GM12878 (cell line): ENCODE measurements at regions not wholly inside any gene's neighbourhood (a gene's known extent, or its start where the extent isn't known, plus 50 kb on each side); places are given as distances from the start of the nearest gene placed in this dataset.

Experiments used
- ATAC-seq: fragments of 200-7000 bp; cut with Tn5 transposase; 3 replicates; pipeline ENCODE4 v1.9.1; 2020; ENCODE audit warnings: mild to moderate bottlenecking, moderate library complexity
- BruUV-seq: library from RNA; stranded (reverse); fragments of 400-500 nt; replicated peaks from 2 replicates; lab custom pipeline; 2021; lab: Mats Ljungman, UMichigan
- CTCF ChIA-PET: fragments of 300-600 bp; sonication (Branson Sonifier 250); formaldehyde crosslinking; extraction: SDS; loops from one replicate; lab custom pipeline; 2021; ENCODE audit warnings: inconsistent platforms; lab: Yijun Ruan, JAX
- POLR2A ChIA-PET: fragments of 350-600 bp; formaldehyde crosslinking; extraction: SDS; loops from one replicate; lab custom pipeline; 2021; ENCODE audit warnings: inconsistent platforms; lab: Charles Lee
- RAD21 ChIA-PET: fragments of 300-600 bp; sonication (Branson Sonifier 250); formaldehyde crosslinking; loops from one replicate; lab custom pipeline; 2023; ENCODE audit warnings: antibody characterized with exemption; ENCODE audit not compliant: unreplicated experiment; lab: Charles Lee
- SMC1A ChIA-PET: fragments of 300-600 bp; sonication (Branson Sonifier 250); formaldehyde crosslinking; loops from one replicate; lab custom pipeline; 2023; ENCODE audit not compliant: unreplicated experiment, uncharacterized antibody; lab: Charles Lee
- DNase-seq: peaks from one replicate; pipeline ENCODE4 v3.0.0-alpha.2; 2011; ENCODE audit warnings: low read depth, low spot score
- FAIRE-seq: peaks from 3 replicates; lab custom pipeline; 2011; peaks lifted over from hg19 to GRCh38; lab: Jason Lieb, UNC
- H2AFZ ChIP-seq: 2 replicates; pipeline ENCODE4 v1.6.0; 2011; ENCODE audit warnings: low read depth, low read length, control low read depth; ENCODE audit not compliant: control insufficient read depth
- H3K27ac ChIP-seq: 2 replicates; pipeline ENCODE4 v1.5.1; 2011; ENCODE audit warnings: control low read depth; ENCODE audit not compliant: control insufficient read depth, insufficient read depth
- H3K27me3 ChIP-seq, 2 experiments: replicated peaks in 1 of 2; 2 replicates each; pipeline versions ENCODE4 v1.6.0 to v1.6.1; 2011; ENCODE audit warnings: low read length in 1 of 2; ENCODE audit not compliant: control insufficient read depth in 2 of 2, insufficient read depth in 2 of 2
- H3K36me3 ChIP-seq, 2 experiments: 2 replicates each; pipeline ENCODE4 v1.5.1; 2011; ENCODE audit warnings: low read length in 1 of 2; ENCODE audit not compliant: control insufficient read depth in 2 of 2, insufficient read depth in 2 of 2
- H3K4me1 ChIP-seq: 2 replicates; pipeline ENCODE4 v1.6.1; 2011; ENCODE audit warnings: mild to moderate bottlenecking, low read length, moderate library complexity, mixed read lengths; ENCODE audit not compliant: control insufficient read depth, insufficient read depth
- H3K4me2 ChIP-seq: 2 replicates; pipeline ENCODE4 v1.6.0; 2011; ENCODE audit warnings: control low read depth; ENCODE audit not compliant: control insufficient read depth, insufficient read depth
- H3K4me3 ChIP-seq: fragments of 200-600 bp; sonication (generic); 2 replicates; pipeline ENCODE4 v1.5.1; 2016
- H3K79me2 ChIP-seq: 2 replicates; pipeline ENCODE4 v1.6.0; 2011; ENCODE audit warnings: low read length; ENCODE audit not compliant: control insufficient read depth, insufficient read depth
- H3K9ac ChIP-seq: 2 replicates; pipeline ENCODE4 v1.8.0; 2011; ENCODE audit warnings: low read length, control low read depth, mixed read lengths; ENCODE audit not compliant: control insufficient read depth, insufficient read depth
- H3K9me3 ChIP-seq: replicated peaks from 3 replicates; pipeline ENCODE4 v1.5.1; 2011; ENCODE audit warnings: mild to moderate bottlenecking, low read length; ENCODE audit not compliant: control insufficient read depth, insufficient read depth
- H4K20me1 ChIP-seq: 2 replicates; pipeline ENCODE4 v1.6.0; 2011; ENCODE audit not compliant: control insufficient read depth, insufficient read depth
- IKZF2 ChIP-seq, 2 experiments: fragments of 450-650 bp; IDR thresholded peaks; 2 replicates each; pipeline ENCODE4 v1.6.1; 2017; ENCODE audit warnings: mild to moderate bottlenecking in 2 of 2, moderate library complexity in 2 of 2
- JUND ChIP-seq: IDR thresholded peaks from 2 replicates; pipeline ENCODE4 v1.6.1; 2012; ENCODE audit warnings: low read depth, mild to moderate bottlenecking, low read length, improper control_type of control experiment, moderate library complexity
- NFXL1 ChIP-seq: fragments of 450-650 bp; IDR thresholded peaks from 2 replicates; pipeline ENCODE4 v1.6.1; 2017; ENCODE audit warnings: antibody characterized with exemption, mild to moderate bottlenecking, borderline replicate concordance
- NFYB ChIP-seq: IDR thresholded peaks from 2 replicates; pipeline ENCODE4 v1.6.1; 2011; ENCODE audit warnings: low read depth, mild to moderate bottlenecking, low read length, improper control_type of control experiment, moderate library complexity; ENCODE audit not compliant: insufficient read depth
- NRF1 ChIP-seq: conservative IDR thresholded peaks from 2 replicates; pipeline ENCODE4 v1.6.1; 2011; ENCODE audit warnings: mild to moderate bottlenecking, low read depth, low read length, improper control_type of control experiment
- PKNOX1 ChIP-seq: fragments of 450-650 bp; IDR thresholded peaks from 2 replicates; pipeline ENCODE4 v1.6.1; 2016; ENCODE audit warnings: mild to moderate bottlenecking
- POLR2AphosphoS5 ChIP-seq: IDR thresholded peaks from 2 replicates; pipeline ENCODE4 v1.6.1; 2011; ENCODE audit warnings: mild to moderate bottlenecking, low read length, inconsistent platforms
- SUZ12 ChIP-seq: fragments of 200-600 bp; sonication (generic); IDR thresholded peaks from one replicate; pipeline ENCODE4 v1.6.1; 2018; ENCODE audit warnings: antibody characterized with exemption, mild to moderate bottlenecking; ENCODE audit not compliant: unreplicated experiment
- TAF1 ChIP-seq: IDR thresholded peaks from 2 replicates; pipeline ENCODE4 v1.6.1; 2011; ENCODE audit warnings: mild to moderate bottlenecking, low read depth, low read length, borderline replicate concordance
- TCF7 ChIP-seq: IDR thresholded peaks from 2 replicates; pipeline ENCODE4 v1.6.1; 2014; ENCODE audit warnings: antibody characterized with exemption, borderline replicate concordance
- ZBTB11 ChIP-seq: fragments of 450-650 bp; formaldehyde crosslinking; IDR thresholded peaks from 2 replicates; pipeline ENCODE4 v1.5.0; 2022; ENCODE audit warnings: mild to moderate bottlenecking, missing genetic modification characterization
- ZNF24 ChIP-seq: fragments of 450-650 bp; IDR thresholded peaks from 2 replicates; pipeline ENCODE4 v1.6.1; 2017; ENCODE audit warnings: antibody characterized with exemption, mild to moderate bottlenecking
- WGBS: methylation state at CpG from one replicate; pipeline ENCODE4 v1.1.6; 2016; ENCODE audit warnings: low lambda C conversion rate; ENCODE audit not compliant: insufficient replicate concordance, insufficient coverage; ENCODE audit errors: missing lambda C conversion rate; 5-methylcytosine and 5-hydroxymethylcytosine counted together
- in situ Hi-C: fragments of 300-500 bp; cut with MboI; formaldehyde crosslinking; loops from 9 replicates; pipeline ENCODE4 v1.14.3; 2018; ENCODE audit warnings: mixed read lengths
- intact Hi-C: fragments of 100-400 bp; cut with micrococcal nuclease; formaldehyde crosslinking; loops from one replicate; pipeline ENCODE4 v1.14.2; 2022; ENCODE audit not compliant: unreplicated experiment

- no peak overlapping the region for H3K4me2 ChIP-seq
- peaks cover 8% of the 10 kb centered on the region for H3K4me1 ChIP-seq
- no TSS peak for BruUV-seq
- intact Hi-C loops (no loop called here), in situ Hi-C loops (no loop called here)
- ATAC-seq (no peak), DNase-seq (no peak), FAIRE-seq (no peak)
- ChIA-PET SMC1A (no interaction called here), RAD21 (no interaction called here), POLR2A (interaction anchor here (0.7 kb wide), 1 partner anchor 117 kb away, joined by 3 read pairs; no protein-coding TSS in a partner anchor), CTCF (no interaction called here)
- no peak overlapping the region for H3K9ac ChIP-seq
- no peaks in the 10 kb centered on the region for H3K79me2 ChIP-seq
- no peak overlapping the region for H3K27ac ChIP-seq
- H2AFZ ChIP-seq, result no peak overlapping the region
- 25% methylated on average over 7 of the region's 7 CpGs for WGBS
- no peaks in the 10 kb centered on the region for H3K27me3 ChIP-seq
- H4K20me1 ChIP-seq, result no peaks in the 10 kb centered on the region
- TF ChIP-seq JUND (no peak), SUZ12 (no peak), PKNOX1 (no peak), TCF7 (no peak), NFXL1 (no peak), ZNF24 (no peak), POLR2AphosphoS5 (no peak), TAF1 (no peak), ZBTB11 (CRISPR knock-in tag) (no peak), NRF1 (no peak), IKZF2 (IDR thresholded peaks at IDR 0.05) (no peak), NFYB (no peak)
- no peaks in the 10 kb centered on the region for H3K36me3 ChIP-seq
- no peak overlapping the region for H3K4me3 ChIP-seq
- H3K9me3 ChIP-seq, result peaks cover 4% of the 10 kb centered on the region; the same call in 2 of the 3 replicates
Observed at GRCh38 chr2:236859908-236860307, 225.8 kb upstream of the COPS8 start.
